SK-N-DZ (cell line): ENCODE measurements at regions not wholly inside any gene's neighbourhood (a gene's known extent, or its start where the extent isn't known, plus 50 kb on each side); places are given as distances from the start of the nearest gene placed in this dataset.
"Not testable (repeated sequence)": the region's sequence is repeated elsewhere in the genome, so short reads cannot be mapped to it uniquely, and the experiment has no call there.

Experiments used
- DNase-seq: peaks from one replicate; pipeline ENCODE4 v3.0.0-alpha.2; 2015; ENCODE audit warnings: low spot score

DNA sequence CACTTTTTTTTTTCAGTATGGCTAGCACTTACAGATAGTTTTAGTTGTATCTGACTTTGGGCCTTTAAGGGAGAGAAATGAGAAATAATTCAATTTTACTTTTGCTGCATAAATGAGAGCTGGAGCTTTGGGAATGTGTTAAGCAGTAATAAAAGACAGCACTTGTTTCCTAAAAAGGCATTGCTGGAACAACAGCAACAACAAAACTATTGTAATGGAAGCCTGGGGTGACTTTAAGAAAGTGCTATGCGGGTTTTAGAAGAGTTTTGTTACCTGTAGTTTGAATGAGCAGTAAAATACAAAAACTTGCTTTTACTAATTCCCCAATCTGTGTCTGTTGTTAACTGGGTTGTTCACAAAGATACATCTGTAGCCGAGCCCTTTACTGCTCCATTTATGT lies 774.0 kb upstream of the ARPP21 start:
- no peak for DNase-seq

DNA sequence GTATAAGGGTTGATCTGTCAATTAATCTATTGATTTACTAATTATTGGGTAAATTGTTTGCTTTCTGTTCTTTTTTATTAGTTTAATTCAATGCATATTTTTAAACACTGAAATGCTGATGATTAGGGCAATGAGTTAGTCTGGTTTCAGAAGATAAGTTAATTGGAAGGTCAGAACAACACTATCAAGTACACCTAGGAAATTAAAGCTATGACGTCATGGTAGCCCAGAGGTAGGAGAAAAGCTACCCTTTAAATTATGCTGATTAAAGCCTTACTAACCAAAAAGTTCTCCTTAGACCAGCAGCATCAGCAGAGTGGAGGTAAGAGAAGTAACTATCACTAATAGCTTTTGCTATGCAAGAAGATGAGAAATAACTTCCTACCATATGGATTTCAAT lies 770.4 kb upstream of the ARPP21 start:
- DNase-seq = no peak

DNA sequence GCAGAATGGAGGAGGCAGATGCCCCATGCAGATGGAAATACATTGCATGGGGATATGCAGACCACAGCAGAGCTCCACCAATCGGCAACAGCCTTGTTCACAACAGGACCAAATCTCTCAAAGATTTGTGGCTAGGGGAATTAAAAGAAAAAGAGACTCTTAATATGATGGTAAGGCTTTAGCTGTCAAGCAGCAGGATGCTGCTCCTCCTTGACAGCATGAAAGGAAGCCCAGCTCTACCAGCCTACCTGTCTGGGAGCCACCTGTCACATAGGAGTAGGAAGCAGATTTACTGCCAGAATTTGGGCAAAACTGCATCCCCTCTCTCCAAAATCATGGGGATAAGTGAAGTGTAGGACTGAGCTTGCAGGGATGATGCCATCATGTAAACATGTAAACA lies 769.6 kb upstream of the ARPP21 start:
- no peak for DNase-seq

DNA sequence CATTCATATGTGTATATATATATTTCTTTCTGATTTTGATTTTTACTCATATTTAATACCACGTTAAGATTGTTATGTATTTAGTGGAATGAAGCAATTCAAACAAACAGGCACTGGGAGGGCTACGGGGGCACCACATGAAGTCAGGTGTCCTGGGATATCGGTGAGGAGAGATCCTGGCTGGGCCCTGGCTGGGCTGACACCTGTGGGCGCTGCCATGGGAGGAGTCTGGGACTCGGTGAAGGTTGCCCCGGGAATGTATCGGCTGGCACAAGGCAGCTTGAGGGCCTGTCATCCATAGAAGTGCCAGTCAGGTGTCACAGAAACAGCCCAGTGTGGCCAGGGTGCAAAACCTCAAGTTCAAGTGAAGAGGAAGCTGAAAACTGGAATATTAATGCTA lies 766.9 kb upstream of the ARPP21 start:
- no peak for DNase-seq

DNA sequence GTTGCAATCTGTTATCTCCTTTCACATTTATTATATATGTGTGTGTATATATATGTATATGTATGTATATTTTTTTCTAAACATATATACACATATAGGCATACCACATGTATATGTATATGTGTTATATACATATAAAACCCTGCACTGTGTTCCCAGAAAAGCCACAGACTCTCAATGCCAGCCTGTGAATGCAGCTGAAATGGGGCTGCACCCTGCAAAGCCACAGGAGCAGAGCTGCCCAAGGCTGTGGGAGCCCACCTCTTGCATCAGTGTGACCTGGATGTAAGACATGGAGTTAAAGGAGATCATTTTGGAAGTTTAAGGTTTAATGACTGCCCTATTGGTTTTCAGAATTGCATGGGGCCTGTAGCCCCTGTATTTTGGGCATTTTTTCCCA lies 762.3 kb upstream of the ARPP21 start:
- DNase-seq = no peak

DNA sequence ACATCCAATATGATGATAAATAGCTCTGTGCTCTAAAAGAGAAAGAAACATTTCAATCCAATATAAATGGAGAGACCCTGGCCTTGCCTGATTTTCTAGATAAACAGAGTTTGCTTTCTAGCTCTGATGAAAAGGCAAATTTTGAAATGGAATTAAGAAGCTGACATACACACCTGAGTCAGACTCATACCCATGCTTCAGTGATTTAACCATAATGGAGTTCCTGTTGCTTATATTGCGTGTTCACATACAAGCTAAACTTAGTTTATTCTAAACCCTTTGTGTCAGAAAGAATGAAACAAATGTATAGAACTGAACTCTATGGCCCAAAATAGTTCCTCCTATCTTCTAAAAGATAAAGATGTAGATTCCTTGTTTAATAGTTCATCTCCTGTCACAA lies 760.8 kb upstream of the ARPP21 start:
- DNase-seq = no peak

DNA sequence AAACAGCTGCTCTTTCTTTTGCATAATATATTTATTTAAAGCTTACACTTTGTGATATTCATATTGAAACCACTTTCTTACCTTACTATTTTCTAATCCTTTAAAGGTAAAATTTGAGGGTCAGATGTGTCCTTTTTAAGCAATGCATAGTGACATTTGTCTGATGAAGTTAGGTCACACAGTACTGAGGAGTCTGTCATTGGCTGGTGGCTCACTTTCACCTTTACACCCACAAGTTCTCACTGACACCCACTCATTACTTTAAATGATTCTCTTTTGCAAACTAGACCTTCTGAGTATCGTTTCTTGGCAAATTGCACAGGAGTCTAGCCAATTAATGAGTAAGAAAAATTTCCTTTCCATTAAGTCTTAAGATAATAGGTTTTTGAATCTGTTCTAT lies 758.3 kb upstream of the ARPP21 start:
- no peak for DNase-seq

DNA sequence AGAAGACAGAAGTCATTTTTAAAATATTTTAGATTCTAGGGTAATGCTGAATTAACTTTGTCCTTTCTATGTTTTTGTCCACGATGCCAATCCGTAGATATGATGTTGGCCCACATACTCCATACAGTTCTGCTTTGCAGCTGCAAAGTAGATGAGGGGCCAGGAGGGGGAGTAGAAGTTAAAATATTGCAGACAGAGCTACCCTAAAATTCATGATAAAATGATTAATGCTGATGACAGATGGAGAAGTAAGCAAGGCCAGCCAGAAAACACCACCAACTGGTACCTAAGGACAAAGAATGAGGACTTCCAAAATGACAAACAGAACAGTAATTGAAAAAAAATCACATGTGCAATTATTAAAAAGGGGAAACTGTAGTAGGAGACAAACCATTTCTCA lies 756.6 kb upstream of the ARPP21 start:
- DNase-seq = no peak

DNA sequence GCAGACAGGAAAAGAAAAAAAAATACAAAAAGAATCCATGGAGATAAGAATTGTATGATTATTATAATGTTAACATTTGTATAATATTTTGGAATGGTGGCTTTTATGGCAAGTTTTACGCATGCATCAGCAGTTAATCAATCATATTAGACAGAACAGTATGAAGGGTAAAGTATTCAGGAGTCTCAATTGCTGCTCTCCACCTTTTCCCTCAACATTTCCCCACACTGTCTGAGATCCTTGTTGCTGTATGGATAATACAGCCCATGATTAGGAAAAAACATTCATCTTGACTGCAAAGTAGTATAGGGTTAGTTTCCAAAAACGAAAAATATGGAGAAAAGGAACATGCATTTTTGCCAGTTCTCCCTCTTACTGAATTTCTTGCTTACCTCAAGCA lies 755.3 kb upstream of the ARPP21 start:
- no peak for DNase-seq

DNA sequence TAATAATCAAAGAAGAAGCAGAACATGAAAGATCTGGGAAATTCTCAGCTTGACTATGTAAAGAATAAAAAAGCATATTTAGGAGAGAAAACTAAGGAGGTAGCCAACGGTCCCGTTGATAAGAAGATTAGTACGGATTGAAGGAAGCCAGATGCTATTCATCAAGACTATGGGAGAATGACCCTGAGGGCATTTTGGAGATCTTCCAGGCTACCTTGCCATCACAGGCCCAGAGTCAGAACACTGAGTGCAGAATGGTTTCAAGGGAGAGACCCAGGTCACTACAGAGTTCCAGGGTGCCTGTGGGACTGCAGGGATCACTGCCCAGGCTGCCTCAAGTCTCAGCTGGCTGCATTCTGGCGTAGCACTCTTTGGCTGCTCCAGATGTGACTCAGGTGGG lies 752.9 kb upstream of the ARPP21 start:
- DNase-seq = peak; percentile 15

DNA sequence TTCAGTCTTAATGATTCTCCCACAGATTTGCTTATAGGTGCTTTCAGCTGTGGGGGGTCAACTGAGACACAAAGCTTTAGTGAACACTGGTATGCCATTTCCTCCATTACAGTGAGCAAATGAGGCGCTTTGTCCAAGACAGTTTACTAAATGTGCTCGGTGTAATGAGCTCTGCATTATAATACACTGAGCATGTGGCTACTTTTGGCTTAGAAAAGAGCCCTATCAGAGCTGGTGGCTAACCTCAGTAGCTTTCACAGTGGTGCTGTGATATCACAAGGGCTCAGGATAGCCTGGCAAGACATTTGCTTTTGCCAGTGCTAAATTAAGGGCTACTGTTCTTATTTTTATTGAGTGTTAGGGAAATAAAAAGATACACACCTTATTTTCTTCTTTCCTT lies 749.7 kb upstream of the ARPP21 start:
- no peak for DNase-seq

DNA sequence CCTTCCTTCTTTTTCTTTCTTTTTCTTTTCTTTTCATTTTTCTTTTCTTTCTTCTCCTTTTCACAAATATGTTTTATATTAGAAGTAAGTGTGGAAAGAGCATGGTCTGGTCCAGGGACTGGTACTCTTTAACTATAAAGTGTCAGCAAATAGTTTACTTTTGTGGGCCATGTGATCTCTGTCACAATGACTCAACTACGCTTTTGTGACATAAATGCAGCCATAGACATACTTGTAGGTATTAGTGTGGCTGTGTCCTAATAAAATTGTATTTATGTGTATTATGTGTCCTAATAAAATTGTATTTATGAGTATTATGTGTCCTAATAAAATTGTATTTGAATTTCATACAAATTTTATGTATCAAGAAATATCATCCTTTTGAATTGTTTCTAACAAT lies 749.1 kb upstream of the ARPP21 start:
- no peak for DNase-seq

DNA sequence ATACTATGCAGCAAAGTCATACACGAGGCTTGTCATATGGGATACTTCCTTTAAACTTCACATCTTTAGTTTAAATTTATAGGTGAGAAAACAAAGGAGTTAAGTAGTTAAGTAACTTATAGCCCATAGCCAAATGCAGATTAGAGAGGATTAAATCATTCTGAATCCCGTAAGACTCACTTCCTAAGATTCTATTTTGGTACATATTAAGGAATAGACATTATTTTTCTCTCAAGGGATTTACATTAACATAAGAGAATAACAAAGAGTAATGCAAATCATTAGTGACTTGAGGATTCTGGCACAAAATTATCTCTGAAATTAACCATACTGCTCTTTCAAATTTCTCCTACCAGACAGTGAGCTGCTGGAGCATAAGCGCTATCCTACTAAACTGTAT lies 747.4 kb upstream of the ARPP21 start:
- no peak for DNase-seq

DNA sequence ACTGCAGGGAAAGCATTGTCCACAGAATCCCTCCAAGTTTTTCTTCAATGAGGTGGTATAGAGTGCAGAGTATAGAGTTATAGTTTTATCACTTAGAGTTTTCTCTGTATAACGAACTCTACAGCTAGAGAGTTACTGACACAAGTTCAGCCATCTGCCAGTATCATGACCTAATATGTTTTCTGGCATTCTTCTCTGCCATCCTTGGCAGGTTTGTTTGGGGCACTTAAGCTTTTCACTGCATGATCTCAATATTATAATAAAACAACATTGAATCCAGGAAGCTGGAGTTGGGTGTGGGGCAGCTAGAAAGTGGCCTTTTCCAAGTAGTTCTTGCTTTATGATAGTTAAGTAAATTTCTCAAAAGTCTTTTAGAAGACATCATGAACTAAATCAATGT lies 743.5 kb upstream of the ARPP21 start:
- DNase-seq = no peak

DNA sequence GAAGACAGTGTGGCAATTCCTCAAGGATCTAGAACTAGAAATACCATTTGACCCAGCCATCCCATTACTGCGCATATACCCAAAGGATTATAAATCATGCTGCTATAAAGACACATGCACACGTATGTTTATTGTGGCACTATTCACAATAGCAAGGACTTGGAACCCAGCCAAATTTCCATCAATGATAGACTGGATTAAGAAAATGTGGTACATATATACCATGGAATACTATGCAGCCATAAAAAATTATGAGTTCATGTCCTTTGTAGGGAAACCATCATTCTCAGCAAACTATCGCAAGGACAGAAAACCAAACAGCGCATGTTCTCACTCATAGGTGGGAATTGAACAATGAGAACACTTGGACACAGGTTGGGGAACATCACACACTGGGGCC lies 729.6 kb upstream of the ARPP21 start:
- DNase-seq = not testable (repeated sequence)

DNA sequence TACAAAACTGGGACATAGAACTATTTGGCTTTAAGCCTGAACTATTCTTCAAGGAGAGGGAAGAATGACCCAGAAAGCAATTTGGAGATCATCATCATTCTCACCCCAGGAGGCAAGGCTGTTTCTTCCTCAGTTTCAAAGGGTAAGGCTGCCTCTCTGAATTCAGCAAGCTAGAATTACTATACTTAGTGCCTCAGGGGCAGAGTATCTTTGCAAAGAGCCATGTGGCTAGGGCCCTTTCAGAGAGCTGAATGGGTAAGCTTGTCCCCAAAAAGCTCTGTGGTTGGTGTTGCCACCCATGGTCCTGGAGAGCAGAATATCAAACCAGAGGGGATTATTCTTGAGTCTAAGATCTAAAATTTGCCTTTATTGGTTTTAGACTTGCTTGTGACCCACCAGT lies 720.3 kb upstream of the ARPP21 start:
- no peak for DNase-seq

DNA sequence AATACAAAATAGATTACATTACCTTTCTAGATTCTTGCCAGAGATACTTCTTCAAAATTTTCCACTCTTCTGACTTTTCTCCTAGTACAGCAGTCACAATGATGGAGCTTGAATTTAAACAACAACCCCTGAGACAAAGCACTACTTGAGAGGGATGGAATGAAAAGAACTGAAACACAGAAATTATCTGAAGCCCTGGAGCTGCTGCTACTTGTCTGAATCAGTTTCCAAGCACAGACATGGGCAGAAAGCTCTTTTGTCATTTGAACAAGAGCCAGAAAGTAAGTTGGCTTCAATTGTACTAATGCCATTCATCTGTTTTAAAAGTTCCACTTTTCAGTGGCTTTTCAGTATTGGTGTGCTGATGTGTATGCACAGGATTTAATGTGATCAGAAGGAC lies 718.5 kb upstream of the ARPP21 start:
- DNase-seq = no peak

DNA sequence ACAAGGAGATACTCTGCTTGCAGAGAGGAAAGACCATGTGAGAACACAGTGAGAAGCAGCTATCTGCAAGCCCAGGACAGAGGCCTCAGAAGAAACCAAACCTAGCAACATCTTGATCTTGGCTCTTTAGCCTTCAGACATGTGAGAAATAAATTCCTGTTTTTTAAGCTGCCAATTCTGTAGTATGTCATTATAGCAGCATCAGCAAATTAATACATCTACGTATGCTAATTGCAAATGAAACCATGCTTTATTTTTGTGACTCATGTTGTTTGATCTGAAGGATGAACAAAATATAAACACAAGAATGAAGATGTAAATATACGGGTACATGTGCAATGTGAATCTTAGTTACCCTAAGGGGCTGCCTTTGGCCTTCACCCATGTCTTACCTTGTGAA lies 714.4 kb upstream of the ARPP21 start:
- no peak for DNase-seq

DNA sequence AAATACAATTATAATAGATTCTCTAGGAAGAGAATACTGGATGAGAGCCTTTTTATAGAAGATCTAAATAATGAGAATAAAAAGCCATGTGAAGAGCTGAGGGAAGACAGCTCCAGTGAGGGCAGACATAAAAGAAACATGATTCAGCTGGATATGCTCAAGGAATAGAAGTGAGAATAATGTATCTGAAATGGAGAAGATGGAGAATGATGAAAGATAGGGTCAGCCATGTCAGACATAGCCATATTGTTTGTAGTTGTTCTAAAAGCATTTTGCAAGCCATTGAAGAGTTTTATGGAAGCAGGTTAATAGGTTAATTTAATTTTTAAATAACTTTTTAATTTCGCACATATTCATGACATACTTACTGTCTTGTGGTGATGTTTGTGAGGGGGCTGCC lies 713.5 kb upstream of the ARPP21 start:
- DNase-seq = no peak

DNA sequence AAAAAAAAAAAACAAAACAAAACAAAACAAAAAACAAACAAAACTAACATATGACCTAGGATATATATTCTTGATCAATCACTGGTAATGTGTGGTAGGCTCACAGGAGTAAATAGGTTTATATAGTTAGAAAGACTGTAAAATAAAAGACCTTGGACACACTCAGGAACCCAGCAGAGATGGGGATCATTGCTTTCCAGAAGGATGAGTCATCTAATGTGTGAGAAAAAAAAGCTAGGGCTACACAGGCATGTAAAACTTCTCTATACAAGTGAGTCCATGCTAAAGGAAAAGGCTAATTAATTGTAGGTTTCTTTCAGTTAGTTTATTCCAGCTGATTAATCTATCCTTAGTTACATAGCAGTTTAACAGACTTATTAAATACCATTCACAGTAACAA lies 710.3 kb upstream of the ARPP21 start:
- no peak for DNase-seq

DNA sequence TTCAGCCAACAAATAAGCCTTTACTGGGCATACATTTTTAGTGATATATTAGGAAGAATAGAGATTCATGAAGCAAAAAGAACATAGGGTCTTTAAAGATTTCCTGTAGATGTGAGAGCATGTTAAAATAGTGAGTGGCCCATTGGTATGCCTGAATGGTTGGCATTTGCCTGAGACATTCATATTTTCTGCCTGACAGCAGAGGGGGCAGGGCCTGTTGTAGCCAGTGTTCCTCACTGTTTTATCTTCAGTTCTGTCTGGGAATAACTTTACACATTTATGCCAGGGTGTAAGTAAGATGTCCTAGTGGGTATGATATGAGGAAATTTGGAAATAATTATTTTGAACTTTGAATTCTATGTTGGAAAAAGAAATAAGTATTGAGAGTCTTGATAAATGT lies 704.7 kb upstream of the ARPP21 start:
- no peak for DNase-seq

DNA sequence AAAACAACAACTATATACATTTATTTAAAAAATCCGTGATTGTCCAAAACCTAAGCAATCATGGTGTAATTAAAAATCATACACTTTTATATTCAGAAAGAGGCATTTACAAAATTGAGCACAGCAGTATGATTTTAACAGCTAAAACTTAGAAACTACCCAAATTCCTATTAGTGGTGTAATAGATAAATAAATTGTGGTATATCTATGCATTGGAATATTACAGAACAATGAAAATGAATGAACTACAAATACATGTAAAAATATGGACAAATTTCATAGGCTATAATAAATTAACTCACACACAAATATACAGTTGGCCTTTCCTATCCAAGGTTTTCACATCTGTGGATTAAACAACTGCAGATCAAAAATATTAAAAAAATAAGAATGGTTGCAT lies 700.5 kb upstream of the ARPP21 start:
- DNase-seq = no peak

DNA sequence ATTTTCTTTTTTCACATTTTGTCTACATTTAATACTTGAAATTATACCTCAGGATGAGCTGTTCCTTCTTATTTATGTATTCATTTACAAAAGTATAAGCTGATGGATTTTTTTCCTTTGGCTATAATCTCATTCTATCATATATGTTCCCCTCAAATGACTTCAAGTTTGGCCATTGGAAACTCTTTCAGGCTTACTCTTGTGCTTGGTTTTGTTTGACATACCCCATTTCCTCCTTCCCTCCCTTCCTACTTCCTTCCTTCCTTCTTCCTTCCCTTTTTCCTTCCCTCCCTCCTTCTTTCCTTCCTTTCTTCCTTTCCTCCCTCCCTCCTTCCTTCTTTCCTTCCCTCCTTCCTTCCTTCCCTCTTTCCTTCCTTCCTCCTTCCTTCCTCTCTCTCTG lies 697.1 kb upstream of the ARPP21 start:
- no peak for DNase-seq

DNA sequence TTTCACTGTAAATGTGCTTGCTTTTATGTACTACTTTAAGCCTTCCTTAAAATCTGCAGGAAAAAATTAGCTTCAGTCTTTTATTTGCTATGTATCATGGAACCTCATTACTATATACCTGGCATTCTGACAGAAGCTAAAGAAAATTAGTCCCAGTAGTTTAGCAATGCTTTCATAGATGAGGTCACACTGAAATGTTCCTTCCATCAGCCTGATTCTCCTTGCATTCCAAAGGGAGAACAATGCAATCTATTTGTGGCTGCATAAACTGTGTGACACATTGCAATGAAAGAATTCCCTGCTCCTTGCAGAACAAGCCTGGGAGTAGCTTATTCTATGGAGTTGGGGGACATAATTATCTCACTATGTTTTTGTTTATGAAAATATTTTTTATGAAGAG lies 691.5 kb upstream of the ARPP21 start:
- no peak for DNase-seq

DNA sequence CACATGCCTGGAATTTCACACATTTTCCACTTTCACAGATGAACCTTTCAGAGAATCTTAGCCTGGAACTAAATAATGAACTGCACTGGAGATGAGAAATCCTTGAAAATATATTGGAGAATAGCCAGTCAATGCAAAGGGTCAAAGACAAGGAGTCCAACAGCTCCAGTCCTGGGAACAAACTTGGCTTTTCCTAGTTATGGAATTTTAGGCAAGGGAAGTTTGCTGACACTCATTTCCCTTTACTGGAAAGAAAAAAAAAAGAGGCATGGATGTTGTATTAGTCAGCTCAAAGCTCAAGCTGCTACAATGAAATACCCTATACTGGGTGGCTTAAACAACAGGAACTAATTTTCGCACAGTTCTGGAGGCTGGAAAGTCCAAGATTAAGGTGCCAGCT lies 690.8 kb upstream of the ARPP21 start:
- no peak for DNase-seq
